Heart right ventricle (tissue), 16 donors: ENCODE measurements at regions not wholly inside any gene's neighbourhood (a gene's known extent, or its start where the extent isn't known, plus 50 kb on each side); places are given as distances from the start of the nearest gene placed in this dataset.

Experiments
- ATAC-seq, 8 donors: fragments of 200-7000 bp; cut with Tn5 transposase; one replicate each; pipeline ENCODE4 v1.9.1; 2020; ENCODE audit warnings: mild to moderate bottlenecking in 8 of 8, moderate library complexity in 8 of 8, moderate number of reproducible peaks in 1 of 8
- DNase-seq, 2 donors: peaks; one replicate each; pipeline ENCODE4 v3.0.0-alpha.2; 2020
- H3K27ac ChIP-seq, 10 donors: fragments of 200-600 bp; sonication (generic) in 2 of 10; one replicate each; pipeline versions ENCODE4 v1.5.0 to v1.8.0; 2020 to 2022; ENCODE audit warnings: mild to moderate bottlenecking in 3 of 10
- H3K27me3 ChIP-seq, 7 donors: fragments of 200-600 bp; one replicate each; pipeline ENCODE4 v1.8.0; 2021 to 2022; ENCODE audit warnings: mild to moderate bottlenecking in 2 of 7
- H3K36me3 ChIP-seq, 9 donors: fragments of 200-600 bp; sonication (generic) in 1 of 9; one replicate each; pipeline versions ENCODE4 v1.5.0 to v1.8.0; 2020 to 2022; ENCODE audit warnings: mild to moderate bottlenecking in 2 of 9
- H3K4me1 ChIP-seq, 9 donors: fragments of 200-600 bp; sonication (generic) in 1 of 9; one replicate each; pipeline versions ENCODE4 v1.5.0 to v1.8.0; 2020 to 2022; ENCODE audit warnings: mild to moderate bottlenecking in 4 of 9
- H3K4me3 ChIP-seq, 10 donors: fragments of 200-600 bp; sonication (generic) in 2 of 10; one replicate each; pipeline versions ENCODE4 v1.5.0 to v1.8.0; 2020 to 2022; ENCODE audit warnings: mild to moderate bottlenecking in 7 of 10, moderate library complexity in 2 of 10
- H3K9me3 ChIP-seq, 11 donors: fragments of 200-600 bp in 10 of 11; sonication (generic) in 2 of 11; one replicate each; pipeline versions ENCODE4 v1.5.0 to v1.8.0; 2013 to 2022; ENCODE audit warnings: mild to moderate bottlenecking in 2 of 11, control low read depth in 1 of 11, moderate library complexity in 1 of 11
- CTCF ChIP-seq, 9 donors: fragments of 200-600 bp; sonication (generic) in 2 of 9; IDR thresholded peaks; one replicate each; pipeline versions ENCODE4 v1.5.0 to v1.8.0; 2021 to 2022; ENCODE audit warnings: antibody characterized with exemption in 9 of 9, mild to moderate bottlenecking in 5 of 9, moderate library complexity in 1 of 9
- WGBS, 2 donors: extraction: QIAGEN DNeasy Blood & Tissue Kit; methylation state at CpG; one replicate each; pipeline ENCODE4 v1.1.7; 2013; ENCODE audit warnings: inconsistent platforms in 1 of 2; 5-methylcytosine and 5-hydroxymethylcytosine counted together
- intact Hi-C, 10 donors: fragments of 100-400 bp; cut with DNase I; formaldehyde crosslinking; loops; one replicate each; pipeline versions ENCODE4 v1.11.1 to v1.14.2; 2022
- donor health status: Arrhythmogenic right ventricular cardiomyopathy.
- donor health status: ischemic (EF 13 %, LVEDD 7.1; RV severe dilation, severe dysfunction).
- donor health status: healthy with polysubstance abuse.
- donor health status: DM: no; HTN: yes; CAD: no.
- donor health status: DM: no; HTN: no; CAD: no.
- donor health status: ischemic (EF 25% LVEDD 6.9; RV normal size, moderate dysfunction).
- donor health status: ischemic (EF 25% LVEDD 5.7; RV mildly dilated, moderate dysfunction).
- donor health status: healthy.
- donor health status: DM: yes; HTN: yes; CAD: no.
- donor health status: Ischemic cardiomyopathy.
- donor health status: ischemic (EF 35%, LVEDD 5.7; RV mildly dilated, moderate dysfunction).
- donor health status: nonischemic (EF 11% LVEDD 7.7; RV severe dilation, severe dysfunction).
- donor health status: DM: yes; HTN: yes; CAD: no.
- donor health status: PGD.
- donor health status: ischemic (EF 29% LVEDD 5.4; RV normal size, mild dysfunction).
- donor health status: nonischemic (EF 23%, LVEDD 6.1; RV moderate dilation, normal function).

GRCh38 chr1:230584660-230585059 lies 57.6 kb upstream of the COG2 start:
- Histone ChIP-seq H3K27me3 (peaks cover 0 to 4% (median 0%) of the 10 kb centered on the region in 7 donors), H3K4me3 (no peak overlapping the region), H3K27ac (no peak overlapping the region), H3K4me1 (no peaks in the 10 kb centered on the region), H3K36me3 (no peaks in the 10 kb centered on the region), H3K9me3 (peaks cover 0 to 10% (median 4%) of the 10 kb centered on the region in 11 donors)
- DNase-seq (no peak), ATAC-seq (no peak)
- TF ChIP-seq CTCF (IDR thresholded peaks at IDR 0.05): no peak
- intact Hi-C loops: no loop called here

GRCh38 chr1:230581446-230582079 lies 60.7 kb upstream of the COG2 start:
- H3K4me3 ChIP-seq: no peak overlapping the region
- DNase-seq (no peak), ATAC-seq (no peak)
- no peaks in the 10 kb centered on the region for H3K4me1 ChIP-seq
- peaks cover 0 to 12% (median 0%) of the 10 kb centered on the region in 7 donors for H3K27me3 ChIP-seq
- peaks cover 0 to 10% (median 4%) of the 10 kb centered on the region in 11 donors for H3K9me3 ChIP-seq
- intact Hi-C loops: no loop called here
- 80 to 85% methylated on average over 19 of the region's 19 CpGs for WGBS, 2 donors
- H3K27ac ChIP-seq: no peak overlapping the region
- TF ChIP-seq CTCF (IDR thresholded peaks at IDR 0.05): no peak
- no peaks in the 10 kb centered on the region for H3K36me3 ChIP-seq

GRCh38 chr1:230578616-230579015 lies 63.7 kb upstream of the COG2 start:
- 68 to 75% methylated on average over 4 of the region's 4 CpGs for WGBS, 2 donors
- Histone ChIP-seq H3K4me1 (no peaks in the 10 kb centered on the region), H3K36me3 (no peaks in the 10 kb centered on the region), H3K27me3 (peaks cover 0 to 15% (median 0%) of the 10 kb centered on the region in 7 donors), H3K9me3 (no peaks in the 10 kb centered on the region), H3K27ac (no peak overlapping the region), H3K4me3 (no peak overlapping the region)
- ATAC-seq (no peak), DNase-seq (no peak)
- intact Hi-C loops: no loop called here
- no peak for TF ChIP-seq CTCF (IDR thresholded peaks at IDR 0.05)

GRCh38 chr1:230577537-230577936 lies 64.7 kb upstream of the COG2 start:
- WGBS, 2 donors: 63 to 71% methylated on average over 3 of the region's 3 CpGs
- no peak overlapping the region for H3K27ac ChIP-seq

More at GRCh38 chr1:230577537-230577936, 64.7 kb upstream of the COG2 start:
- no peak for TF ChIP-seq CTCF (IDR thresholded peaks at IDR 0.05)
- DNase-seq: no peak
- Histone ChIP-seq H3K4me1 (peaks cover 0 to 2% (median 0%) of the 10 kb centered on the region in 9 donors), H3K4me3 (no peak overlapping the region), H3K36me3 (no peaks in the 10 kb centered on the region), H3K27me3 (peaks cover 0 to 15% (median 0%) of the 10 kb centered on the region in 7 donors), H3K9me3 (no peaks in the 10 kb centered on the region)
- ATAC-seq: no peak
- intact Hi-C loops: no loop called here
